ENCODE measurements at regions not wholly inside any gene's neighbourhood (a gene's known extent, or its start where the extent isn't known, plus 50 kb on each side); places are given as distances from the start of the nearest gene placed in this dataset.

DNA sequence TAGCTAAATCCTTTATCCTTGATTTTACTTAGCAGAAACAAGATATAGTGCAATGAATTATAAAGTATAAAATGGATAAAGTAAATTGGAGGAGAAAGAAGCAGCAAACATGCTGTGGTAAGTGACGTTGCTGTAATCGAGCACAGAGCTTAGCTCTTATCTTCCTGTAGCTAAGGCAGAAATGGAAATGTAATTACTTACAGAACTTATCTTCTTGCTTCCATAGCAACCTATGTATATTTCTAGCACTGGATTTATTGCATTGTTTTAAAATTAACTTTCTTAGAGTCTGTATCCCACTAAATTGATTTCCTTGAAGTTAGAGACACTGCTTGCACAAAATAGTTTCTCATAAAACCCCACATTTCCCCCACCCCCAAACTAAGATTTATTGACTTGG, 130.6 kb upstream of the MC4R start:
- no peak for TF ChIP-seq CTCF (IDR thresholded peaks at IDR 0.05)
- TF ChIP-seq ZFX (IDR thresholded peaks at IDR 0.05; ENCODE audit: borderline replicate concordance): no peak
